AG04449 (cell line): ENCODE measurements at regions not wholly inside any gene's neighbourhood (a gene's known extent, or its start where the extent isn't known, plus 50 kb on each side); places are given as distances from the start of the nearest gene placed in this dataset.

Source experiments
- CTCF ChIA-PET: fragments of 350-600 bp; formaldehyde crosslinking; extraction: SDS; loops from one replicate; lab custom pipeline; 2021; ENCODE audit warnings: antibody characterized with exemption; lab: Yijun Ruan, JAX
- POLR2A ChIA-PET: fragments of 400-600, 350-600 bp; formaldehyde crosslinking; extraction: SDS; loops from one replicate; lab custom pipeline; 2020; ENCODE audit warnings: antibody characterized with exemption, inconsistent platforms; lab: Yijun Ruan, JAX
- DNase-seq: peaks from one replicate; pipeline ENCODE4 v3.0.0-alpha.2; 2010; ENCODE audit warnings: low read depth, low spot score
- H3K4me3 ChIP-seq: 2 replicates; pipeline ENCODE4 v1.5.1; 2011; ENCODE audit warnings: low read depth, mild to moderate bottlenecking, control low read depth, low read length
- TF ChIP-seq, protein P1 (sequence below): IDR thresholded peaks from one replicate; pipeline ENCODE4 v1.5.1; 2011; ENCODE audit warnings: mild to moderate bottlenecking, moderate library complexity, low read length, control low read depth, inconsistent platforms; ENCODE audit not compliant: insufficient read depth; ENCODE audit errors: missing control alignments

DNA sequence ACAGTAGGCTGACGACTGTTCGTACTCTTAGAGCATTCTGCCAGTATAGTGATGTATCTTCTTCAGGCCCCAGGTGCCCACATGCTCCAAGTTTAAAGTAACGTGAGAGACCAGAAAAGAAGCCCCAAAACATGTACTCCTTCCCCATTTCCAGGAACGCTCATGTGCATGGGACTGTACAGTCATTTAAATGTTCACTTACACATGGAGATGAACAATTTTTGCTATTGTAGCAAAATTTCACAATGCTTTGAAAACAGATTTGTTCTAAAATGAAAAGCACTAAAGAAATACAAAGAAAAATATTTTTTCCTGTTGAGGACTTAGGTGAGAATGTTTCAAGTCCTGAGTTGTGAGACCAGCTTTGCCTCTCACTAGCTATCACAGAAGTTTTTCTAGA, 269.3 kb upstream of the PRDM1 start:
- TF ChIP-seq, protein P1, sequence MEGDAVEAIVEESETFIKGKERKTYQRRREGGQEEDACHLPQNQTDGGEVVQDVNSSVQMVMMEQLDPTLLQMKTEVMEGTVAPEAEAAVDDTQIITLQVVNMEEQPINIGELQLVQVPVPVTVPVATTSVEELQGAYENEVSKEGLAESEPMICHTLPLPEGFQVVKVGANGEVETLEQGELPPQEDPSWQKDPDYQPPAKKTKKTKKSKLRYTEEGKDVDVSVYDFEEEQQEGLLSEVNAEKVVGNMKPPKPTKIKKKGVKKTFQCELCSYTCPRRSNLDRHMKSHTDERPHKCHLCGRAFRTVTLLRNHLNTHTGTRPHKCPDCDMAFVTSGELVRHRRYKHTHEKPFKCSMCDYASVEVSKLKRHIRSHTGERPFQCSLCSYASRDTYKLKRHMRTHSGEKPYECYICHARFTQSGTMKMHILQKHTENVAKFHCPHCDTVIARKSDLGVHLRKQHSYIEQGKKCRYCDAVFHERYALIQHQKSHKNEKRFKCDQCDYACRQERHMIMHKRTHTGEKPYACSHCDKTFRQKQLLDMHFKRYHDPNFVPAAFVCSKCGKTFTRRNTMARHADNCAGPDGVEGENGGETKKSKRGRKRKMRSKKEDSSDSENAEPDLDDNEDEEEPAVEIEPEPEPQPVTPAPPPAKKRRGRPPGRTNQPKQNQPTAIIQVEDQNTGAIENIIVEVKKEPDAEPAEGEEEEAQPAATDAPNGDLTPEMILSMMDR: no peak
- no peak for DNase-seq
- H3K4me3 ChIP-seq: no peak overlapping the region
- ChIA-PET CTCF (interaction anchor here (0.8 kb wide), 1 partner anchor 57 kb away, joined by 3 read pairs; no protein-coding TSS in a partner anchor), POLR2A (no interaction called here)

- no peak overlapping the region for H3K4me3 ChIP-seq
- TF ChIP-seq, protein P1: no peak
- POLR2A ChIA-PET: no interaction called here
- DNase-seq: no peak
- CTCF ChIA-PET: no interaction called here
Measured at GRCh38 chr6:105815661-105816555, 270.2 kb upstream of the PRDM1 start.

DNA sequence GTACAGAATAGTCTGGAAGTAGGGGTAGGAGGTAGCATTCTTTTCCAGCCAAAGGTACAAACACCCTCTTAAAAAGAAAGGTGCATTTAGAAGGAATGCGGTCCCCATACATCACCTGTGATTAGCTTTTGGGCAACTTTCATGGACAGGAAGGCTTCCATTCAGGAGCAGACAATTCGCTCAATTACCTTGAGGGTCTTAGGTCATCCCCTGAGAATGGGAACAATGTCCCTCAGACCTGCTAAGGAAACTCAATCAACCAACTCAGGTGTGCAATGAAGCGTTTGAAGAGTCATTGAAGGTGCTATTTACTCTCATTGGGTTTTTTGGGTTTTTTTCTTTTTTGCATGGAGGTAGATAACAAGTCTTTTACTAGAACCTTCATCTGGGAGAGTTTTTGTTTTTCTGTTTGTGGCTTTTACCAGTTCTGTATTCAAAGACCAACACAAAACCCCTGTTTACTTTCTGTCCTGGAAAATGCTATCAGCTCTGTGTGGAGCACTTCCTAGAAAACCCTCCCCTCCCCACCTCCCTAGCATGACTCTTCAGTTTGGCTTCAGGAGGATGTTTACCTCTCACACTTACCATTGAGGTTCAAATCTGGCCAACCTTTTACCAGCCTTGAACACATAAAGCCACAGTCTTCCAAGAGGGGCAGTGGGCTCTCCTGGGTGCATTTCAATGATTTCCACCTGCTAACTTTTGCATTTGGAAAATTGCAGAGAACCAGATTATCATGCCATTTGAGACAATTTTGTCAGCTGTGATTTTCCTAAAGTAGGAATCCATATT, 271.2 kb upstream of the PRDM1 start:
- H3K4me3 ChIP-seq: no peak overlapping the region
- ChIA-PET POLR2A (no interaction called here), CTCF (no interaction called here)
- no peak for DNase-seq
- TF ChIP-seq, protein P1: no peak

DNA sequence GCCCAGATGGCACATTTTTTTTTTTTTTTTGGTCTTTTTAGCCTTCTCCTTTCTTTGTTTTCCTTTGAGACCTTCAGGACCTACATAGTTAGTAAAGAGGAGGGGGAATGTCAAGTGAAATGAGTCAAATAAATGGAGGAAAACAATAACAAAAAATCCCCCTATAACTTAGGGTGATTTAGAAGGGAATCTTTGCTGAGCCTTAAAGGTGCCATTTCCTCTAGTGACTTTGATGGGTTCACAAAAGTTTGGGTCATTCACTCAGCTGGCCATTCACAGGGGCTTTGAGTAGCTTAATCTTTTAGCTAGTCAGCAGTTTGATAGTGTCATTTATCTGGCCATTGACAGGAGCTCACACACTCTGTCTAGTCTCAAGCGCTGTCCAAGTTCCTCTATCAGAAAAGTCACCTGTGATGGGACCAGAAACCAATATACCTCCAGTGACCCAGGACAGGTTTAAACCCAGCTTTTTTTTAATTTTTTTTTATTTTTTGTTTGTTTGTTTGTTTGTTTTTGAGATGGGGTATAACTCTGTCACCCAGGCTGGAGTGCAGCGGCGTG, 275.1 kb upstream of the PRDM1 start:
- POLR2A ChIA-PET: interaction anchor here (1.1 kb wide), 1 partner anchor 89 kb away, joined by 3 read pairs; no protein-coding TSS in a partner anchor

DNA sequence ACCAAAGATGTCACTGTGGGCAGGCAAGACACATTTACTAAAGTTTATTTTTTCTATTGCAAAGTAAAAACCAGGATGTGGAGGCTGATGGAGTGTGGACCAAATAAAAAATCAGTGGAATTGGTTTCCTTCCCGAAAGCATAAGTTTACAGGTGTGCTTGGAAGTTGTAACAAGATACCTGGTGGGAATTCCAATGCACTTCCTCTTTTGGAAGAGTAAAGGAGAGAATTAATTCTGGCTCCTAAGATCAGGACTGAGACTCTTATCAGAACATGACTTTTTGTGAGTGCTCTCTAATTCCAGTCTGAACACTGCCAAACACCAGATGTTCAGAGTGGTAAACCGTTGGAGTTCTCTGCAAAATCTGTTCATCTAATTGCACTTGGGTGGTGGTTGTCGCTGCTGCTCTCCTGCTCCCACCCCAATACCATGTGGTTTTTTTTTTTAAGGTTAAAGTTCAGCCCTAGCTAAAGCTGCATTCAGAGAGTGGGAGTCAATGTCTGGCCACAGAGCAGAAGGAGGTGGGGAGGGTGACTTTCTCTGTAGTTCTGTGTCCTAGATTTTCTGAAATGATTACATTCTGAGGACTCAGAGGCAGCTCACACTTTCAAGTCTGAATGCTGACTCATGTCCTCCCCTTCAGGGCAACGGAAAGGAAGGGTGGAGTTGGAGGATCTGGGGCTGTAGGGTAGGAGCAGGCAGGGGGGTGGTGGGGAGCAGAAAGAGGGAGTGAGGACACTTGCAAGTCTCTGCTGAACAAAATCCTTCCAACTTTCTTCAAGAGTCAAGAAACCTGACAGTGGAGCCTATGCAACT, 275.8 kb upstream of the PRDM1 start:
- no peak overlapping the region for H3K4me3 ChIP-seq
- CTCF ChIA-PET: interaction anchor here (0.5 to 1.0 kb wide), 4 partner anchors 326 to 522 kb away, joined by 3 to 4 read pairs (median 3); no protein-coding TSS in a partner anchor
- POLR2A ChIA-PET: interaction anchor here (1.1 kb wide), 1 partner anchor 90 kb away, joined by 3 read pairs; no protein-coding TSS in a partner anchor
- DNase-seq: peak; percentile 45
- TF ChIP-seq, protein P1: no peak

More for the DNA sequence above, 275.1 kb upstream of the PRDM1 start:
- TF ChIP-seq, protein P1: no peak
- DNase-seq: no peak
- CTCF ChIA-PET: interaction anchor here (0.5 to 1.0 kb wide), 4 partner anchors 20 to 522 kb away, joined by 3 to 5 read pairs (median 3); no protein-coding TSS in a partner anchor
- no peak overlapping the region for H3K4me3 ChIP-seq
